ENCODE measurements at regions not wholly inside any gene's neighbourhood (a gene's known extent, or its start where the extent isn't known, plus 50 kb on each side); places are given as distances from the start of the nearest gene placed in this dataset.

DNA sequence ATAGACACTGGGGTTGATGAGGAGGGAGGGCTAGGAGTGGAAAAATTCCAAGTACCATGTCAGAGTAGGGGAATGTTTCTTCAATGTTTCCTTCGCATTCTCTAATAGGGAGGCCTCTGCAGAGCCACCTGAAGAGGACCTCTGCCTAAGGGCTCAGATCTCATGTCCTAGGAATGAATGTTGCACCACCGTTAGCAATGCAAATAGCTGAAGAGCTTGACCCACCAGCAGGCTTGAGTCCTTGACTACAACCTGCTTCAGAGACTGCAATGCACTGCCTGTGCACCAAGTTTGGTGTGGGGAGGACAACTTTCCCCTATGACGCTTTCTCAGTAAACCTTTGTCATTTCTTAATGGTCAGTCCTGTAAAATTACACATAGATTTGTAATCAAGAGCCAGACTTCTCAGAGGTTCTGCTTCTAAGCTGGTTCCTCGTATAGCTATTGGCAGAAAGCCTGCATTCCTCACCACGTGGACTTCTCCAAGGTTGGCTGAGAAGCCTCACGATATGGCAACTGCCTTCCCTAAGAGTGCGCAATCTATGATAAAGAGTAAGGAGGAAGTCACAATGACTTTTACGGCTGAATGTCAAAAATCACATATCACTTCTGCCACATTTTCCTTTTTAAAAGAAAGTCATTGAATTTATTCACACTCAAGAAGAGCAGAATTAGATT lies 600.7 kb upstream of the PTGER4 start:
- Mint-ChIP-seq H3K9me3 (ENCODE audit: low read depth) (peaks cover 2% of the 10 kb centered on the region), H3K4me3 (no peak overlapping the region), H3K27me3 (peaks cover 2% of the 10 kb centered on the region), H3K36me3 (peaks cover 2% of the 10 kb centered on the region), H3K27ac (no peak overlapping the region), H3K4me1 (no peaks in the 10 kb centered on the region)
- no peak for DNase-seq
- ATAC-seq = no peak
- CTCF ChIA-PET = no interaction called here

DNA sequence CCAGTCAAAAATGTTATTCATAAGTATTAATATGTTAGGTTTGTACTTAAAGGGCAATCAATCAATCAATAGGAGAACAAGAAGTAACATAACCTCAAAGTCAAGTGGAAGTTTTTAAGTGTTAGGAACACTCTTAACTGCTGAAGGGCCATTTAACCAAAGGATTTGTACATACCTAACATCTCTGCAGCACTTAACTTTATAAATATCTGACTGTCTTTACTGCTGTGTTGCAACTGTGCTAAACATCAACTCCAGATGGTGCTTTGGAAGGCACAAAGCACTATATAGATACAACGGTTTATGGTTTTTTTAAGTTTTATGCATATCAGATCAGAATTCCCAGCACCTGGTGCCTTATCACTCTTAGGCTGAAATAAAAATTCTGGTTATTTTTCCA lies 604.9 kb upstream of the PTGER4 start:
- Mint-ChIP-seq H3K36me3 (no peaks in the 10 kb centered on the region), H3K4me3 (no peak overlapping the region), H3K27me3 (no peaks in the 10 kb centered on the region), H3K9me3 (ENCODE audit: low read depth) (no peaks in the 10 kb centered on the region), H3K4me1 (no peaks in the 10 kb centered on the region), H3K27ac (no peak overlapping the region)
- DNase-seq = no peak
- ATAC-seq = no peak
- CTCF ChIA-PET = no interaction called here

DNA sequence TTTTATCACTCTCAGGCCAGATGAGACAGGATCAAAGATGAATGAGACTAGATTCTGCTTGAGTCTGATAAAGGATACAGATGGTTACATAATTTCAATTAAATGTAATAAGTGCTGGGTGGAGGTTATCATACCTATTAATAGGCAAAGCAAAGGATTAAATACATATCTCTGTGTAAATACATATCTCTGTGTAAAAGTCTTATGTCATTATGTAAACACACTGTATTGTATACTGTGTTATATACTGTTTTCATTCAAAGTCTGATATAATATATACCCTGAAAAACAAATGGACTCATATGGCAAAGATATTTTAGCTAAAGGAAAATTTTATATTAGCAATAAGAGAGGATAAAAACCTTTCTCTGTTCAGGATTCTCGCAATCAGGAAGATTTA lies 605.8 kb upstream of the PTGER4 start:
- H3K4me1 Mint-ChIP-seq = no peaks in the 10 kb centered on the region
- CTCF ChIA-PET = no interaction called here
- DNase-seq (no peak), ATAC-seq (no peak)
- H3K9me3 Mint-ChIP-seq (ENCODE audit: low read depth) = no peaks in the 10 kb centered on the region
- no peaks in the 10 kb centered on the region for H3K36me3 Mint-ChIP-seq
- no peaks in the 10 kb centered on the region for H3K27me3 Mint-ChIP-seq
- no peak overlapping the region for H3K27ac Mint-ChIP-seq
- no peak overlapping the region for H3K4me3 Mint-ChIP-seq

DNA sequence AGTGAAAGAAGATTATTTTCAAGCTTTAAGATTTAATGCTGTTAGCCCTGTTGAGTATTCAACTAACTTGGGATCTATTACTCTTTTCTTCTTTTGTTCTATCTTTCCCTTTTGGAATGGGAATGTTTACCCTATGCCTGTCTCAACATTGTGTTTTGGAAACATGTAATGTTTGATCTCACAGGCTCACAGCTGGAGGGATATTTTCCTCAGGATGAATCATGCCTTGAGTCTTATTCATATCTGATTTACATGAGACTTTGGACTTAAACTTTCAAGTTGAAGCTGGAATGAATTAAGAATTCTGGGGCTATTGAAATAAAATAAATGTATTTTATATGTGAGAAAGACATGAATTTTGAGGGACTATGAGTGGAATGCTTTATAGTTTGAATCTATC lies 607.8 kb upstream of the PTGER4 start:
- ATAC-seq = no peak
- no peak overlapping the region for H3K27ac Mint-ChIP-seq
- no peaks in the 10 kb centered on the region for H3K27me3 Mint-ChIP-seq
- CTCF ChIA-PET = no interaction called here
- no peaks in the 10 kb centered on the region for H3K36me3 Mint-ChIP-seq
- H3K9me3 Mint-ChIP-seq (ENCODE audit: low read depth) = peaks cover 2% of the 10 kb centered on the region
- no peak for DNase-seq
- no peak overlapping the region for H3K4me3 Mint-ChIP-seq
- H3K4me1 Mint-ChIP-seq = no peaks in the 10 kb centered on the region

DNA sequence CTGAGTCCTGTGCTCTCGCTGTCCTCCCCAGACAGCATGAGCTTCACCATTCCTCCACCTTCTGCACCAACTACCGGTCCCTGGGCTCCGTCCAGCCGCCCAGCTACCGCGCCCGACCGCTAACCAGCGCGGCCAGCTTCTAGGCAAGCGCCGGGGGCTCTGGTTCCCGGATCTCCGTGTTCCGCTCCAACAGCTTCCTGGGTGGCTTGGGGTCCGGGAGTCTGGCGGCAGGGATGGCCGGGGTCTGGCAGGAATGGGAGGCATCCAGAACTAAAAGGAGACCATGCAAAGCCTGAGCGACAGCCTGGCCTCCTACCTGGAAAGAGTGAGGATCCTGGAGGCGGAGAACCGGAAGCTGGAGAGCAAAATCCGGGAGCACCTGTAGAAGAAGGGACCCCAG lies 613.1 kb upstream of the PTGER4 start:
- ATAC-seq (no peak), DNase-seq (no peak)
- no peak overlapping the region for H3K27ac Mint-ChIP-seq
- no peak overlapping the region for H3K4me3 Mint-ChIP-seq
- H3K9me3 Mint-ChIP-seq (ENCODE audit: low read depth) = peaks cover 7% of the 10 kb centered on the region
- no peaks in the 10 kb centered on the region for H3K36me3 Mint-ChIP-seq
- H3K4me1 Mint-ChIP-seq = no peaks in the 10 kb centered on the region
- CTCF ChIA-PET = interaction anchor here (1.2 kb wide), 1 partner anchor 14 kb away, joined by 3 read pairs; no protein-coding TSS in a partner anchor
- no peaks in the 10 kb centered on the region for H3K27me3 Mint-ChIP-seq

GRCh38 chr5:40052808-40053207 lies 626.9 kb upstream of the PTGER4 start:
- CTCF ChIA-PET = interaction anchor here (1.2 kb wide), 1 partner anchor 14 kb away, joined by 3 read pairs; no protein-coding TSS in a partner anchor
- Mint-ChIP-seq H3K4me3 (no peak overlapping the region), H3K4me1 (peaks cover 5% of the 10 kb centered on the region), H3K27me3 (no peaks in the 10 kb centered on the region), H3K36me3 (peaks cover 2% of the 10 kb centered on the region), H3K27ac (no peak overlapping the region), H3K9me3 (ENCODE audit: low read depth) (peaks cover 2% of the 10 kb centered on the region)
- ATAC-seq (no peak), DNase-seq (no peak)

- CTCF ChIA-PET = no interaction called here
- peaks cover 1% of the 10 kb centered on the region for H3K36me3 Mint-ChIP-seq
- H3K4me3 Mint-ChIP-seq = no peak overlapping the region
- no peak overlapping the region for H3K27ac Mint-ChIP-seq
- DNase-seq = no peak
- H3K4me1 Mint-ChIP-seq = peaks cover 10% of the 10 kb centered on the region
- ATAC-seq = no peak
- H3K9me3 Mint-ChIP-seq (ENCODE audit: low read depth) = peaks cover 5% of the 10 kb centered on the region
- no peaks in the 10 kb centered on the region for H3K27me3 Mint-ChIP-seq
These were observed 622.0 kb upstream of the DAB2 start for GRCh38 chr5:40046792-40047191.

GRCh38 chr5:40045429-40045828 lies 620.6 kb upstream of the DAB2 start:
- H3K4me1 Mint-ChIP-seq = peaks cover 10% of the 10 kb centered on the region
- H3K4me3 Mint-ChIP-seq = no peak overlapping the region
- peaks cover 1% of the 10 kb centered on the region for H3K36me3 Mint-ChIP-seq
- peaks cover 3% of the 10 kb centered on the region for H3K9me3 Mint-ChIP-seq (ENCODE audit: low read depth)
- DNase-seq (no peak), ATAC-seq (no peak)
- H3K27ac Mint-ChIP-seq = no peak overlapping the region
- H3K27me3 Mint-ChIP-seq = no peaks in the 10 kb centered on the region
- CTCF ChIA-PET = no interaction called here

DNA sequence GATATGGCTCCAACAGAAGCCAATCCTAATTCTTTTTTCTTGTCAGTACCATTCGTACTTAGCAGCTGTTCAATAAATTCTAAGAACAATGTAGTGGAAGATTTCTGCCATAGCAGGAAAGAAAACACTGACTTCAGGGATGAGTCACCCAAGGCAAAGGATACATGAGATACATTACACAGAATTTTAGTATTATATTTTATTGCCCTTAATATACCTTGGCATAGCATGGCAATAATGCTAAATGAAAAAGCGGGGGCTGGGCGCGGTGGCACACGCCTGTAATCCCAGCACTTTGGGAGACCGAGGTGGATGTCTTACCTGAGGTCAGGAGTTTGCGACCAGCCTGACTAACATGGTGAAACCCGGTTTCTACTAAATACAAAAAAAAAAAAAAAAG lies 619.1 kb upstream of the DAB2 start:
- peaks cover 10% of the 10 kb centered on the region for H3K4me1 Mint-ChIP-seq
- peaks cover 3% of the 10 kb centered on the region for H3K9me3 Mint-ChIP-seq (ENCODE audit: low read depth)
- H3K4me3 Mint-ChIP-seq = no peak overlapping the region
- H3K27ac Mint-ChIP-seq = no peak overlapping the region
- peaks cover 1% of the 10 kb centered on the region for H3K36me3 Mint-ChIP-seq
- no peak for DNase-seq
- CTCF ChIA-PET = no interaction called here
- no peak for ATAC-seq
- H3K27me3 Mint-ChIP-seq = no peaks in the 10 kb centered on the region

- CTCF ChIA-PET = no interaction called here
- peaks cover 3% of the 10 kb centered on the region for H3K4me1 Mint-ChIP-seq
- no peak overlapping the region for H3K27ac Mint-ChIP-seq
- no peak overlapping the region for H3K4me3 Mint-ChIP-seq
- H3K27me3 Mint-ChIP-seq = no peaks in the 10 kb centered on the region
- H3K36me3 Mint-ChIP-seq = peaks cover 1% of the 10 kb centered on the region
- H3K9me3 Mint-ChIP-seq (ENCODE audit: low read depth) = peaks cover 3% of the 10 kb centered on the region
- no peak for ATAC-seq
- DNase-seq = no peak
These were observed 616.7 kb upstream of the DAB2 start for GRCh38 chr5:40041452-40041851.

GRCh38 chr5:40037713-40038112 lies 612.9 kb upstream of the DAB2 start:
- Mint-ChIP-seq H3K27me3 (no peaks in the 10 kb centered on the region), H3K4me1 (no peaks in the 10 kb centered on the region), H3K27ac (no peak overlapping the region), H3K4me3 (no peak overlapping the region), H3K36me3 (no peaks in the 10 kb centered on the region), H3K9me3 (ENCODE audit: low read depth) (no peaks in the 10 kb centered on the region)
- no peak for DNase-seq
- ATAC-seq = no peak
- CTCF ChIA-PET = interaction anchor here (1.4 kb wide), 1 partner anchor 45 kb away, joined by 3 read pairs; no protein-coding TSS in a partner anchor

DNA sequence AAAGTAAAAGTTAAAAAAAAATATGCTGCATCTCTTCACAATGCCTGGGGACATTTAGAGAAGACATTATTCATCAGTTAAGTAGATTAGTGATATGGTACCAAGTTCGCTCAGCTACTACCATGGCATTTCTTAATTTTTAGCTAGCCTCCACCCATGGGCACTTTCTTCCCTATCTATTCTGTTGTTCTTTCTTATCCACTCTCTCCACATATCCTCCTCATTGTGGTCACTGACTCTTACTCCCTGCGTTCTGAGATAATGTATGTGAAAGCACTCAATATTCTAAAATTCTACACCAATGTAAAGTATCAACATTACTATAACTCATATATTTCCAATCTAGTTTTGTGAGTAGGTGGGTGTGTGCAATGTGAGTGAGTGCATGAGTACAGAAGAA lies 609.7 kb upstream of the DAB2 start:
- Mint-ChIP-seq H3K27me3 (no peaks in the 10 kb centered on the region), H3K36me3 (no peaks in the 10 kb centered on the region), H3K9me3 (ENCODE audit: low read depth) (no peaks in the 10 kb centered on the region), H3K4me3 (no peak overlapping the region), H3K4me1 (no peaks in the 10 kb centered on the region), H3K27ac (no peak overlapping the region)
- CTCF ChIA-PET = no interaction called here
- no peak for ATAC-seq
- no peak for DNase-seq

GRCh38 chr5:40033411-40033810 lies 608.6 kb upstream of the DAB2 start:
- H3K36me3 Mint-ChIP-seq = no peaks in the 10 kb centered on the region
- H3K4me3 Mint-ChIP-seq = no peak overlapping the region
- no peaks in the 10 kb centered on the region for H3K4me1 Mint-ChIP-seq
- DNase-seq (no peak), ATAC-seq (no peak)
- H3K9me3 Mint-ChIP-seq (ENCODE audit: low read depth) = no peaks in the 10 kb centered on the region
- no peak overlapping the region for H3K27ac Mint-ChIP-seq
- no peaks in the 10 kb centered on the region for H3K27me3 Mint-ChIP-seq
- CTCF ChIA-PET = no interaction called here

- ATAC-seq (no peak), DNase-seq (no peak)
- no peaks in the 10 kb centered on the region for H3K27me3 Mint-ChIP-seq
- H3K4me1 Mint-ChIP-seq = no peaks in the 10 kb centered on the region
- no peak overlapping the region for H3K27ac Mint-ChIP-seq
- H3K36me3 Mint-ChIP-seq = no peaks in the 10 kb centered on the region
- CTCF ChIA-PET = no interaction called here
- H3K9me3 Mint-ChIP-seq (ENCODE audit: low read depth) = no peaks in the 10 kb centered on the region
- no peak overlapping the region for H3K4me3 Mint-ChIP-seq
These were observed 608.2 kb upstream of the DAB2 start for GRCh38 chr5:40033009-40033408.

GRCh38 chr5:40030661-40031060 lies 605.9 kb upstream of the DAB2 start:
- Mint-ChIP-seq H3K9me3 (ENCODE audit: low read depth) (peaks cover 3% of the 10 kb centered on the region), H3K4me3 (no peak overlapping the region), H3K4me1 (no peaks in the 10 kb centered on the region), H3K27me3 (no peaks in the 10 kb centered on the region), H3K36me3 (no peaks in the 10 kb centered on the region), H3K27ac (no peak overlapping the region)
- no peak for DNase-seq
- no peak for ATAC-seq
- CTCF ChIA-PET = no interaction called here

Measured in activated CD8-positive, alpha-beta memory T cell treated with anti-CD3 and anti-CD28 coated beads, Interleukin-2, amount 10 ng/mL, durations not matched to agents 7 days and 5 days (primary cell).